ENCODE measurements at regions not wholly inside any gene's neighbourhood (a gene's known extent, or its start where the extent isn't known, plus 50 kb on each side); places are given as distances from the start of the nearest gene placed in this dataset.

- TF ChIP-seq POLR2A (IDR thresholded peaks at IDR 0.05; ENCODE audit: low read length) (no peak), GATA1 (IDR thresholded peaks at IDR 0.05; ENCODE audit: low read depth, low read length) (no peak)
These were observed 160.8 kb upstream of the KLF4 start for GRCh38 chr9:107650321-107650720.

All from erythroblast (primary cell).